Brain microvascular endothelial cell (primary cell): ENCODE measurements at regions not wholly inside any gene's neighbourhood (a gene's known extent, or its start where the extent isn't known, plus 50 kb on each side); places are given as distances from the start of the nearest gene placed in this dataset.

ENCODE experiments used
- DNase-seq: peaks from one replicate; pipeline ENCODE4 v3.0.0-alpha.2; 2020
- H3K27ac ChIP-seq: fragments of 250-450 bp; sonication (Bioruptor Pico); 2 replicates; pipeline ENCODE4 v1.5.1; 2020; ENCODE audit warnings: mild to moderate bottlenecking, moderate library complexity
- H3K27me3 ChIP-seq: fragments of 250-450 bp; sonication (Bioruptor Pico); replicated peaks from 2 replicates; pipeline ENCODE4 v1.5.1; 2020; ENCODE audit warnings: mild to moderate bottlenecking
- H3K36me3 ChIP-seq: fragments of 250-450 bp; sonication (Bioruptor Pico); replicated peaks from 2 replicates; pipeline ENCODE4 v1.5.1; 2020; ENCODE audit warnings: mild to moderate bottlenecking
- H3K4me3 ChIP-seq: 2 replicates; pipeline ENCODE4 v1.5.1; 2011; ENCODE audit warnings: low read depth, mild to moderate bottlenecking, control low read depth, low read length, moderate library complexity
- in situ Hi-C: cut with HindIII; loops from 2 replicates; pipeline ENCODE4 v1.10.0; 2017; ENCODE audit warnings: low sequenced_read_pairs, low pct_ligation_motif_present
- TF ChIP-seq, protein P1 (sequence below): IDR thresholded peaks from 2 replicates; pipeline ENCODE4 v1.5.1; 2011; ENCODE audit warnings: low read depth, mild to moderate bottlenecking, moderate library complexity, low read length, control low read depth, inconsistent platforms; ENCODE audit errors: missing control alignments

DNA sequence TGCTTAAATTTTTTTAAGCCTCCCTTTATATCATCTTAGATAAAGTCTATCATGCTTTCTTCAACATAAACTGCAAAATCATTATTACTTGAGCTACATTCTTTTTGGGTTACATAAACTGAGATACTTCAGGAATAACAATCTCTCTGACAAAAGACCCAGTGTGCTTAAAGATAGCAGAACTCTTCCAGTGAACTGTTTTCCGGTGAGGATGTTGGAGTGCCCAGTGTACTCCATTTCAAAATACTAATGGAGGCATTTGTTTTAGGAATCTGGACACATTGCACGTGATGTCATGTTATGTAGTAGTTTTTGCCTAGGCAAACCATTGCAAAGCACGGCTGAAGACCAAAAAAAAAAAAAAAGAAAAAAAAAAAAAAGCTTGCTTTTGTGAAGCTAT lies 388.2 kb upstream of the CELF2 start:
- Histone ChIP-seq H3K27me3 (no peaks in the 10 kb centered on the region), H3K36me3 (no peaks in the 10 kb centered on the region), H3K27ac (no peak overlapping the region), H3K4me3 (no peak overlapping the region)
- no peak for DNase-seq
- TF ChIP-seq, protein P1, sequence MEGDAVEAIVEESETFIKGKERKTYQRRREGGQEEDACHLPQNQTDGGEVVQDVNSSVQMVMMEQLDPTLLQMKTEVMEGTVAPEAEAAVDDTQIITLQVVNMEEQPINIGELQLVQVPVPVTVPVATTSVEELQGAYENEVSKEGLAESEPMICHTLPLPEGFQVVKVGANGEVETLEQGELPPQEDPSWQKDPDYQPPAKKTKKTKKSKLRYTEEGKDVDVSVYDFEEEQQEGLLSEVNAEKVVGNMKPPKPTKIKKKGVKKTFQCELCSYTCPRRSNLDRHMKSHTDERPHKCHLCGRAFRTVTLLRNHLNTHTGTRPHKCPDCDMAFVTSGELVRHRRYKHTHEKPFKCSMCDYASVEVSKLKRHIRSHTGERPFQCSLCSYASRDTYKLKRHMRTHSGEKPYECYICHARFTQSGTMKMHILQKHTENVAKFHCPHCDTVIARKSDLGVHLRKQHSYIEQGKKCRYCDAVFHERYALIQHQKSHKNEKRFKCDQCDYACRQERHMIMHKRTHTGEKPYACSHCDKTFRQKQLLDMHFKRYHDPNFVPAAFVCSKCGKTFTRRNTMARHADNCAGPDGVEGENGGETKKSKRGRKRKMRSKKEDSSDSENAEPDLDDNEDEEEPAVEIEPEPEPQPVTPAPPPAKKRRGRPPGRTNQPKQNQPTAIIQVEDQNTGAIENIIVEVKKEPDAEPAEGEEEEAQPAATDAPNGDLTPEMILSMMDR = no peak
- in situ Hi-C loops = no loop called here

DNA sequence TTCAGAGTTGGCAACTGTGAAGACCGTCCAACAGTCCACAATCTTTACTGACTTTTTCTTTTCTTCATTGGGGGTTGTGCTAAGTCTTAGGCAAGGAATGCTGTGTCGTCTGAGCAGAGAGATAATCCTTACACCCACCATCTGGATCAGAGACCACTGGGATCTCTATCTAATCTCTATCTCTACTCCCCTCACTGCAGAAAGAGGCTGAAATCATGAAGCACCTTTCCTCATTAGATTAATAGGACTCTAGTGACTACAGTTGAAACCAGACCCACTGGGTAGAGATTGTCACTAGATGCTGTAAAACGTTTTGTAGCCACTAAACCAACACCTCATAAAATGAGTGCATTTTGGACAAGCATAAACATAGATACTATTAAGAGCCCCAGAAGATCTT lies 387.4 kb upstream of the CELF2 start:
- no peak overlapping the region for H3K27ac ChIP-seq
- TF ChIP-seq, protein P1 = no peak
- no peak for DNase-seq
- in situ Hi-C loops = no loop called here
- H3K36me3 ChIP-seq = no peaks in the 10 kb centered on the region
- no peaks in the 10 kb centered on the region for H3K27me3 ChIP-seq
- no peak overlapping the region for H3K4me3 ChIP-seq

DNA sequence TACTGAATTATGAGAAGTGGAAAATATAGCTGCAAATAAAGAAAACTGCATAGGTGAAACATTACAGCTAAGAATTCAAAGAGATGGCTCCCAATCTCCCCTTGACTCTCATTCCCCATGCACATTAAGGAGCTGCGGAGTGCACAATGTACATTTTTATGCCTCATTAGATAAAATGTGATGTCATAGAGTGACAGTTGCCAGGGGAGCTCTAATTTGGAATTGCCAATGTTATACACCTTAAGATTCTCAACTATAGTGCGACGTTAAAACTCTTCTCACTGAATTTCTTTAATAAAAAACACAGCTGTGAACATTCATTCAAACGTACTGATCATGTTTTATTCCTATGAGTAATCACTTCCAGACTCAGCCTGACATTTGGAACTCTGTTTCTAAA lies 386.9 kb upstream of the CELF2 start:
- no peak overlapping the region for H3K4me3 ChIP-seq
- no peak overlapping the region for H3K27ac ChIP-seq
- H3K36me3 ChIP-seq = no peaks in the 10 kb centered on the region
- DNase-seq = no peak
- TF ChIP-seq, protein P1 = no peak
- in situ Hi-C loops = no loop called here
- no peaks in the 10 kb centered on the region for H3K27me3 ChIP-seq

DNA sequence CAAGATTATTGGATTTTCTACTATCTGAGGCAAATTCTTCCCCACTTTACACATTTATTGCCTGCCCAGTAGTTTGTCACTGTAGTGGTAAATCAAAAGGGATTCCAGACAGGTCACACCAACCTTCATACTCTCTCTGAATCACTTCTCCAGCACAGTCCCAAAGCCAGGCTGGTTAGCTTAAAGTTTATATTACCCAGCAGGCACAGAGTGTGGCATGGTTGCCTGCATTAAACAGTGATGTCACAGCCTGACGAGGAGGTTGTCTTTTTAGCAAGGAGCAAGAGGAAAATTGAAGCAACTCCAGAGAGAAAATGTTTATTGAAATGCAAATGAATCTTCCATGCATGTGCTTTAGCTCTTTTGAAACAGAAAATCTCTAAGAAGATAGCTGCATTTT lies 375.5 kb upstream of the CELF2 start:
- no peak overlapping the region for H3K4me3 ChIP-seq
- no peak for DNase-seq
- H3K36me3 ChIP-seq = no peaks in the 10 kb centered on the region
- no peak overlapping the region for H3K27ac ChIP-seq
- TF ChIP-seq, protein P1 = no peak
- in situ Hi-C loops = no loop called here
- no peaks in the 10 kb centered on the region for H3K27me3 ChIP-seq

DNA sequence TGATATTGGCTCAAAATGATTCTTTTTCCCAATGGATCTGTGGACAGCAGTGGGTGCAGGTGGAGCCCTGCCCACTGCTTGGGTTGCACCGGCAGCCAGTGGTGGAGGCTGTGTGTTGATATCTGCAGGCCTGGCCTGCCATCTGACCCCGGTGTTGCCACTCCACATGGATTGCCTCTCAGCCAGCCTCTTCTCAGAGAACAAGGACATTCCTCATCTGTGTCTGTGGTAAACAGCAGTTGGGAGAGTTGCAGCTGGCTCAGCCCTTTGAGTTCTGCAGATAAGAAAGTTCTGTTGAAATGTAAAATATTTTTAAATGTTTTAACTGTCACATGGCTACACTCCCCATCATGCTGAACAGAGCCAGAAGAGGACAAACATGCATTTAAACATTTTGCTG lies 374.9 kb upstream of the CELF2 start:
- in situ Hi-C loops = no loop called here
- H3K4me3 ChIP-seq = no peak overlapping the region
- DNase-seq = peak; percentile 40

More for the DNA sequence above, 374.9 kb upstream of the CELF2 start:
- no peak overlapping the region for H3K27ac ChIP-seq
- no peaks in the 10 kb centered on the region for H3K36me3 ChIP-seq
- no peaks in the 10 kb centered on the region for H3K27me3 ChIP-seq
- TF ChIP-seq, protein P1 = no peak
